ENCODE measurements at regions not wholly inside any gene's neighbourhood (a gene's known extent, or its start where the extent isn't known, plus 50 kb on each side); places are given as distances from the start of the nearest gene placed in this dataset.
A peak's percentile ranks its signal among the peaks of the same experiment; 100 is the strongest.

- DNase-seq (ENCODE audit: low read depth): no peak
- TF ChIP-seq, protein P1, sequence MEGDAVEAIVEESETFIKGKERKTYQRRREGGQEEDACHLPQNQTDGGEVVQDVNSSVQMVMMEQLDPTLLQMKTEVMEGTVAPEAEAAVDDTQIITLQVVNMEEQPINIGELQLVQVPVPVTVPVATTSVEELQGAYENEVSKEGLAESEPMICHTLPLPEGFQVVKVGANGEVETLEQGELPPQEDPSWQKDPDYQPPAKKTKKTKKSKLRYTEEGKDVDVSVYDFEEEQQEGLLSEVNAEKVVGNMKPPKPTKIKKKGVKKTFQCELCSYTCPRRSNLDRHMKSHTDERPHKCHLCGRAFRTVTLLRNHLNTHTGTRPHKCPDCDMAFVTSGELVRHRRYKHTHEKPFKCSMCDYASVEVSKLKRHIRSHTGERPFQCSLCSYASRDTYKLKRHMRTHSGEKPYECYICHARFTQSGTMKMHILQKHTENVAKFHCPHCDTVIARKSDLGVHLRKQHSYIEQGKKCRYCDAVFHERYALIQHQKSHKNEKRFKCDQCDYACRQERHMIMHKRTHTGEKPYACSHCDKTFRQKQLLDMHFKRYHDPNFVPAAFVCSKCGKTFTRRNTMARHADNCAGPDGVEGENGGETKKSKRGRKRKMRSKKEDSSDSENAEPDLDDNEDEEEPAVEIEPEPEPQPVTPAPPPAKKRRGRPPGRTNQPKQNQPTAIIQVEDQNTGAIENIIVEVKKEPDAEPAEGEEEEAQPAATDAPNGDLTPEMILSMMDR (IDR thresholded peaks at IDR 0.05; ENCODE audit: insufficient read depth, low read depth, low read length): no peak
These were observed 402.0 kb upstream of the TBL1XR1 start for GRCh38 chr3:177599326-177599725.

GRCh38 chr3:177599837-177600236 lies 402.6 kb upstream of the TBL1XR1 start:
- H3K4me3 ChIP-seq (ENCODE audit: low read depth, low read length): no peak overlapping the region
- no peak for DNase-seq (ENCODE audit: low read depth)
- TF ChIP-seq, protein P1 (IDR thresholded peaks at IDR 0.05; ENCODE audit: insufficient read depth, low read depth, low read length): no peak

More at GRCh38 chr3:177599326-177599725, 402.0 kb upstream of the TBL1XR1 start:
- H3K4me3 ChIP-seq (ENCODE audit: low read depth, low read length): no peak overlapping the region

- DNase-seq (ENCODE audit: low read depth): no peak
- TF ChIP-seq, protein P1 (IDR thresholded peaks at IDR 0.05; ENCODE audit: insufficient read depth, low read depth, low read length): no peak
- H3K4me3 ChIP-seq (ENCODE audit: low read depth, low read length): no peak overlapping the region
These were observed 403.1 kb upstream of the TBL1XR1 start for GRCh38 chr3:177600411-177600810.

DNA sequence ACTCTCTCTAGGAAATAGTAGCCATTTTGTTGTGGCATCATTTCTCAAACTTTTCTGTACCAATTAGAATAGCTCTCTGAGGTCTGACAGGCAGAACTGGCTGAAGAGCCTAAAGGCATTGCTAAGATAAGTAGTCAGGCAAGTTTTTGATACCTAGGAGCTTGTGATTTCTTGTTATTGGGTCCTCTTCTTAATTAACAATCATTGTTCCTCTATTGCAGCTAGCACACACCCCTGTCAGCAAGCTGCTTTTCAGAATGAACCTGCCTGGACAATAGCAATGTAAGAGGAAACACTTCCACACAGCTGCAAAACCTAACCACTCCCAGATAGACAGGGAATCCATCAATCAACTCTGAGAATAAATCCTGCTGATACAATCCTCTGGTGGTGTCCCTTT lies 403.9 kb upstream of the TBL1XR1 start:
- TF ChIP-seq, protein P1 (IDR thresholded peaks at IDR 0.05; ENCODE audit: insufficient read depth, low read depth, low read length): no peak

GRCh38 chr3:177602601-177603147 lies 405.4 kb upstream of the TBL1XR1 start:
- no peak overlapping the region for H3K4me3 ChIP-seq (ENCODE audit: low read depth, low read length)
- DNase-seq (ENCODE audit: low read depth): no peak
- TF ChIP-seq, protein P1 (IDR thresholded peaks at IDR 0.05; ENCODE audit: insufficient read depth, low read depth, low read length): no peak

More for the DNA sequence above, 403.9 kb upstream of the TBL1XR1 start:
- no peak overlapping the region for H3K4me3 ChIP-seq (ENCODE audit: low read depth, low read length)
- no peak for DNase-seq (ENCODE audit: low read depth)

DNA sequence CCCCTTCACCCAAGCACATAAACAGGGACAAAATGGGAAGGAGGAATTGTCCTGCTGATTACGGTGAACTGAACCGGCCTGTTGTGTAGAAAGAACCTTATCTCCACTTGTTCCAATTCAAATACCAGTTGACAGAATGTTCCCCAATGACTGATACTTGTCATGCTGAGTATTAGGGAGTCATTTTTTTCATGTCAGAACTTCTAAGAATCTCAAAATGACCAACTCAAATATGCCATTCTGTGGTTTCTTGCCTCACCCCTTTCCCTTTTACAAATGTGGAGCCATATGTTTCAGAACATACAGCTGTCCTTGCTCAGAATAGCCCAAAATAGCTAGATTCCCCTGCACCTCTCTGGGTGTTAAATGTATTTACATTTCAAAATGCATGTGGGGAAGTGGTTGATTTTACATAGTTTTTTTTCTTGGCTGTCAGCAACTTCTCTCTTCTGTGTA lies 405.9 kb upstream of the TBL1XR1 start:
- peak; percentile 76 for DNase-seq (ENCODE audit: low read depth)
- no peak overlapping the region for H3K4me3 ChIP-seq (ENCODE audit: low read depth, low read length)
- TF ChIP-seq, protein P1 (IDR thresholded peaks at IDR 0.05; ENCODE audit: insufficient read depth, low read depth, low read length): no peak

DNA sequence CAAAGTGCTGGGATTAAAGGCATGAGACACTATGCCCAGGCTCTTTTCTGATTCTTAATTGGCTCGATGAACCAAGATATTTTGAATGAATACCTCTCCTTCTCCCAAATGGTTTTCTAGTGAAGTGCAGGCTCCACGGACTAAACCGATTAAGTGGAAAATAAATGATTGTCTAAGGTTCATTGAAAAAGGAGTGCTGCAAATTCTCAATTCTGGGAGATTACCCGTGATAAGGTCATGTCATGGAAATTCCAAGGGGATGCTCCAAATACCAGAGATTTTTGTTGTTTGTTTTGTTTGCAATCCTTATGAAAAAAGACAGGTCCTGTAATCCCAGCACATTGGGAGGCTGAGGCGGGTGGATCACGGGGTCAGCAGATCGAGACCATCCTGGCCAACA lies 406.9 kb upstream of the TBL1XR1 start:
- TF ChIP-seq, protein P1 (IDR thresholded peaks at IDR 0.05; ENCODE audit: insufficient read depth, low read depth, low read length): no peak
- H3K4me3 ChIP-seq (ENCODE audit: low read depth, low read length): no peak overlapping the region
- no peak for DNase-seq (ENCODE audit: low read depth)
